Suprapubic skin (tissue), 4 donors: ENCODE measurements at regions not wholly inside any gene's neighbourhood (a gene's known extent, or its start where the extent isn't known, plus 50 kb on each side); places are given as distances from the start of the nearest gene placed in this dataset.

Experiments
- CTCF ChIP-seq, 2 donors: fragments of 200-600 bp in 1 of 2; fragments of 450-650 bp in 1 of 2; sonication (generic) in 1 of 2; IDR thresholded peaks; one replicate each; pipeline ENCODE4 v1.5.1; 2016 to 2019; ENCODE audit warnings: antibody characterized with exemption in 2 of 2, mild to moderate bottlenecking in 1 of 2, moderate library complexity in 1 of 2
- EP300 ChIP-seq: sonication (generic); formaldehyde crosslinking; IDR thresholded peaks from one replicate; pipeline ENCODE4 v1.6.1; 2017; ENCODE audit warnings: antibody characterized with exemption
- POLR2A ChIP-seq, 2 donors: fragments of 450-650 bp; IDR thresholded peaks; one replicate each; pipeline ENCODE4 v1.6.1; 2017; ENCODE audit warnings: antibody characterized with exemption in 2 of 2, mild to moderate bottlenecking in 2 of 2, moderate library complexity in 2 of 2
- POLR2AphosphoS5 ChIP-seq, 3 donors: sonication (generic); formaldehyde crosslinking; IDR thresholded peaks; one replicate each; pipeline ENCODE4 v1.6.1; 2017; ENCODE audit warnings: antibody characterized with exemption in 3 of 3

DNA sequence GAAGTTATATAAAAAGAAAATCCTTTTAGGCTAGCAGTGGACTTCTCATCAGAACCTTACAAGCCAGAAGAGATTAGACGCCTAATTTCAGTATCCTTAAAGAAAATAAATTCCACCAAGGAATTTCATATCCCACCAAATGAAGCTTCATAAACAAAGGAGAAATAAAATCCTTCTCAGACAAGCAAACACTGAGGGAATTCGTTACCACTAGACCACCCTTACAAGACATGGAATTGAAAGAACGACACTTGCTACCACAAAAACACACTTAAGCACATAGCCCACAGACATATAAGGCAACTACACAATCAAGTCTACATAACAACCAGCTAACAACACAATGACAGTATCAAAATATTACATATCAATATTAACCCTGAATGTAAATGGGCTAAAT, 299.2 kb downstream of the TOX3 start:
- no peak for TF ChIP-seq CTCF (IDR thresholded peaks at IDR 0.05)
- TF ChIP-seq POLR2A (IDR thresholded peaks at IDR 0.05): no peak
- TF ChIP-seq POLR2AphosphoS5 (IDR thresholded peaks at IDR 0.05): no peak
- no peak for TF ChIP-seq EP300
